GM08714 (cell line): ENCODE measurements at regions not wholly inside any gene's neighbourhood (a gene's known extent, or its start where the extent isn't known, plus 50 kb on each side); places are given as distances from the start of the nearest gene placed in this dataset.

ENCODE experiments used
- H3K4me3 ChIP-seq: fragments of 200-500 bp; sonication (Bioruptor generic); 2 replicates; pipeline ENCODE4 v1.5.1; 2014; ENCODE audit warnings: mild to moderate bottlenecking, low read length, inconsistent platforms
- ZNF274 ChIP-seq: IDR thresholded peaks from 2 replicates; pipeline ENCODE4 v1.6.1; 2012; ENCODE audit warnings: mild to moderate bottlenecking, low read depth, low read length

GRCh38 chr12:90151491-90152015, 442.9 kb upstream of the ATP2B1 start:
- H3K4me3 ChIP-seq: no peak overlapping the region
- no peak for TF ChIP-seq ZNF274

GRCh38 chr12:90149453-90149852, 440.8 kb upstream of the ATP2B1 start:
- H3K4me3 ChIP-seq: no peak overlapping the region
- no peak for TF ChIP-seq ZNF274

- no peak for TF ChIP-seq ZNF274
- no peak overlapping the region for H3K4me3 ChIP-seq
Observed at GRCh38 chr12:90129366-90130030, 420.9 kb upstream of the ATP2B1 start.

GRCh38 chr12:90128526-90128925, 419.9 kb upstream of the ATP2B1 start:
- no peak overlapping the region for H3K4me3 ChIP-seq
- TF ChIP-seq ZNF274: no peak

GRCh38 chr12:90126125-90126524, 417.5 kb upstream of the ATP2B1 start:
- no peak for TF ChIP-seq ZNF274
- H3K4me3 ChIP-seq: no peak overlapping the region

GRCh38 chr12:90124914-90125313, 416.3 kb upstream of the ATP2B1 start:
- H3K4me3 ChIP-seq: no peak overlapping the region
- TF ChIP-seq ZNF274: no peak

- no peak for TF ChIP-seq ZNF274
- H3K4me3 ChIP-seq: no peak overlapping the region
Observed at GRCh38 chr12:90124289-90124688, 415.7 kb upstream of the ATP2B1 start.

GRCh38 chr12:90122681-90123080, 414.0 kb upstream of the ATP2B1 start:
- H3K4me3 ChIP-seq: no peak overlapping the region
- TF ChIP-seq ZNF274: no peak

GRCh38 chr12:90120627-90121026, 412.0 kb upstream of the ATP2B1 start:
- no peak for TF ChIP-seq ZNF274
- H3K4me3 ChIP-seq: no peak overlapping the region

- no peak overlapping the region for H3K4me3 ChIP-seq
Observed at GRCh38 chr12:90112666-90113065, 404.0 kb upstream of the ATP2B1 start.

GRCh38 chr12:90111791-90112580, 403.3 kb upstream of the ATP2B1 start:
- no peak for TF ChIP-seq ZNF274
- no peak overlapping the region for H3K4me3 ChIP-seq

More at GRCh38 chr12:90112666-90113065, 404.0 kb upstream of the ATP2B1 start:
- no peak for TF ChIP-seq ZNF274

GRCh38 chr12:90106568-90106967, 397.9 kb upstream of the ATP2B1 start:
- no peak for TF ChIP-seq ZNF274
- H3K4me3 ChIP-seq: no peak overlapping the region

GRCh38 chr12:90102957-90103652, 394.5 kb upstream of the ATP2B1 start:
- TF ChIP-seq ZNF274: no peak
- H3K4me3 ChIP-seq: no peak overlapping the region

GRCh38 chr12:90100579-90100978, 391.9 kb upstream of the ATP2B1 start:
- TF ChIP-seq ZNF274: no peak
- no peak overlapping the region for H3K4me3 ChIP-seq
